Body of pancreas (tissue), 4 donors: ENCODE measurements at regions not wholly inside any gene's neighbourhood (a gene's known extent, or its start where the extent isn't known, plus 50 kb on each side); places are given as distances from the start of the nearest gene placed in this dataset.
"Not testable (repeated sequence)": the region's sequence is repeated elsewhere in the genome, so short reads cannot be mapped to it uniquely, and the experiment has no call there.

Experiments
- CTCF ChIP-seq, 7 experiments: fragments of 450-650 bp in 4 of 7; fragments of 200-600 bp in 3 of 7; sonication (generic) in 3 of 7; IDR thresholded peaks; one replicate each; pipeline ENCODE4 v1.5.1; 2016 to 2019; ENCODE audit warnings: antibody characterized with exemption in 7 of 7
- POLR2A ChIP-seq, 3 donors: fragments of 450-650 bp; IDR thresholded peaks; one replicate each; pipeline ENCODE4 v1.6.1; 2016; ENCODE audit warnings: antibody characterized with exemption in 3 of 3, mild to moderate bottlenecking in 2 of 3

GRCh38 chr10:32208005-32208404, 139.0 kb downstream of the EPC1 start:
- TF ChIP-seq CTCF, POLR2A (IDR thresholded peaks at IDR 0.05): not testable (repeated sequence)
